Dendritic cell treated with granulocyte-macrophage colony-stimulating factor and Interleukin-4, amounts not matched to agents 40 ng/mL and 50 ng/mL, for 4 days (primary cell): ENCODE measurements at regions not wholly inside any gene's neighbourhood (a gene's known extent, or its start where the extent isn't known, plus 50 kb on each side); places are given as distances from the start of the nearest gene placed in this dataset.

Experiments
- H3K27ac Mint-ChIP-seq: one replicate; pipeline ENCODE4 v1.8.0; 2022; ENCODE audit warnings: mild to moderate bottlenecking, mixed read lengths
- H3K27me3 Mint-ChIP-seq: one replicate; pipeline ENCODE4 v1.8.0; 2022; ENCODE audit warnings: mild to moderate bottlenecking, mixed read lengths
- H3K36me3 Mint-ChIP-seq: one replicate; pipeline ENCODE4 v1.8.0; 2022; ENCODE audit warnings: low read depth, mixed read lengths
- H3K4me1 Mint-ChIP-seq: one replicate; pipeline ENCODE4 v1.8.0; 2022; ENCODE audit warnings: low read depth, mixed read lengths
- H3K4me3 Mint-ChIP-seq: one replicate; pipeline ENCODE4 v1.8.0; 2022; ENCODE audit warnings: mild to moderate bottlenecking, moderate library complexity, mixed read lengths
- H3K9me3 Mint-ChIP-seq: one replicate; pipeline ENCODE4 v1.8.0; 2022; ENCODE audit warnings: mixed read lengths
- intact Hi-C: fragments of 100-400 bp; cut with micrococcal nuclease; formaldehyde crosslinking; loops from one replicate; pipeline ENCODE4 v1.15.0; 2022

GRCh38 chr9:115969096-115969495 lies 184.5 kb upstream of the PAPPA start:
- H3K27ac Mint-ChIP-seq, result no peak overlapping the region
- no peaks in the 10 kb centered on the region for H3K36me3 Mint-ChIP-seq
- intact Hi-C loops, result no loop called here
- H3K27me3 Mint-ChIP-seq, result no peaks in the 10 kb centered on the region
- no peak overlapping the region for H3K4me3 Mint-ChIP-seq
- no peaks in the 10 kb centered on the region for H3K4me1 Mint-ChIP-seq
- no peaks in the 10 kb centered on the region for H3K9me3 Mint-ChIP-seq

GRCh38 chr9:115972362-115972761 lies 181.2 kb upstream of the PAPPA start:
- Mint-ChIP-seq H3K9me3 (peaks cover 10% of the 10 kb centered on the region), H3K4me1 (no peaks in the 10 kb centered on the region), H3K27ac (no peak overlapping the region), H3K27me3 (no peaks in the 10 kb centered on the region), H3K4me3 (no peak overlapping the region), H3K36me3 (no peaks in the 10 kb centered on the region)
- intact Hi-C loops, result no loop called here

DNA sequence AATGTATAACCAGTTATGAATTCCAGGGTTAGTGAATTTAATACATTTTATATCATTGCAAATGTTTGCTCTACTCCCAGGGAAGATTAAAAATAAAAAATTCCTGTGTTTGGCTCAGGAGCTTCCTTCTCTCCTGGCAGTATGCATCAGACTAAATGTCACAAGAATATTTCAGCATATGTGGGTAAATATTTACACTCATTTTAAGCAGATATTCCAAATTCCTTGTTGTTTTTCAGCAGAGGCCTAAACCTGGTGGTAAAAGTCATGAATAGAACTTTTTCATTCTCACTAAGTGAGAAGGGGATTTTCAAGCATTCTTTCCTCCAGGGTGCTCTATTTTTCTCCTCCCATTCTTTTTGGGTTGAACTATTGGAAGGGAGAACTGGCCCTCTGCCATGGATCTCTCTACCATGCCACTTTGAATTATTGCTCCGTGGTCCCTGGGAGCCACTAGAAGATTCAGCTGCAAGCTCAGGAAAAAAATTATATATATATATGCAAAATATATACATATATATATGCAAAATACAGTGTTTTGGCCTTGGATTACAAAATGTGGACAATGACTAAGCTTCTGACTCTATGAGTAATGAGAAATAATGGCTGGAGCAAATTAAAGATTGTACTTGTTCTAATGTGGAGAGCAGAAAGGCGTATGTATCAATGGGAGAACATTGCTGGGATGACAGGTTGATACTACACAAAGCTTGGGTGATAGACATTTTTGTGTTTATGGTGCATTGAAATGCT lies 180.6 kb upstream of the PAPPA start:
- Mint-ChIP-seq H3K4me3 (no peak overlapping the region), H3K9me3 (peaks cover 10% of the 10 kb centered on the region), H3K27me3 (no peaks in the 10 kb centered on the region), H3K27ac (no peak overlapping the region), H3K36me3 (no peaks in the 10 kb centered on the region), H3K4me1 (no peaks in the 10 kb centered on the region)
- intact Hi-C loops, result no loop called here

GRCh38 chr9:115976781-115977180 lies 176.8 kb upstream of the PAPPA start:
- H3K36me3 Mint-ChIP-seq, result no peaks in the 10 kb centered on the region
- H3K4me3 Mint-ChIP-seq, result no peak overlapping the region
- H3K4me1 Mint-ChIP-seq, result no peaks in the 10 kb centered on the region
- H3K27ac Mint-ChIP-seq, result no peak overlapping the region
- intact Hi-C loops, result no loop called here
- no peaks in the 10 kb centered on the region for H3K27me3 Mint-ChIP-seq
- peaks cover 10% of the 10 kb centered on the region for H3K9me3 Mint-ChIP-seq

- no peak overlapping the region for H3K4me3 Mint-ChIP-seq
Observed at GRCh38 chr9:115978091-115978490, 175.5 kb upstream of the PAPPA start.

DNA sequence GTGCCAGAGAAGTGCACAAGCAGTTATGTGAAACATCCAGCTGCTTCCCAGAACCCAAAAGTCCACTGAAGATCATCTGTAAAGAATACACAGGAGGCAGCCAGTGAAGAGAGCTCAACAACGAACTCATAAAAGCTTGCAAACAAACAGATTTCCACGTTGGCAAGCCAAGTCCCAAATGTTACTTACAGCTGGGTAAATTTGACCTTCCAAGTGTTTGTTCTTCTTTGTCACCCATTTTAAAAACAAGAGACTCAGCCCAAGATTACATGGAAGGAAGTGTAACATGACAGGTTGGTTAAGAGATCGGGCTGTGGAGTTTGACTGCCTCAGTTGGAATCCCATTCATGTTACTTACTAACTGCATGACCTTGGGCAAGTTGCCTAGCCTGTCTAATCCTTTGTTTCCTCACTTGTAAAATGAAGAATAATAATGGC lies 174.9 kb upstream of the PAPPA start:
- Mint-ChIP-seq H3K27me3 (no peaks in the 10 kb centered on the region), H3K9me3 (peaks cover 10% of the 10 kb centered on the region), H3K4me1 (no peaks in the 10 kb centered on the region), H3K27ac (no peak overlapping the region), H3K36me3 (no peaks in the 10 kb centered on the region), H3K4me3 (no peak overlapping the region)
- intact Hi-C loops, result no loop called here

More at GRCh38 chr9:115978091-115978490, 175.5 kb upstream of the PAPPA start:
- intact Hi-C loops, result no loop called here
- H3K27ac Mint-ChIP-seq, result no peak overlapping the region
- H3K4me1 Mint-ChIP-seq, result no peaks in the 10 kb centered on the region
- peaks cover 10% of the 10 kb centered on the region for H3K9me3 Mint-ChIP-seq
- H3K36me3 Mint-ChIP-seq, result no peaks in the 10 kb centered on the region
- H3K27me3 Mint-ChIP-seq, result no peaks in the 10 kb centered on the region

DNA sequence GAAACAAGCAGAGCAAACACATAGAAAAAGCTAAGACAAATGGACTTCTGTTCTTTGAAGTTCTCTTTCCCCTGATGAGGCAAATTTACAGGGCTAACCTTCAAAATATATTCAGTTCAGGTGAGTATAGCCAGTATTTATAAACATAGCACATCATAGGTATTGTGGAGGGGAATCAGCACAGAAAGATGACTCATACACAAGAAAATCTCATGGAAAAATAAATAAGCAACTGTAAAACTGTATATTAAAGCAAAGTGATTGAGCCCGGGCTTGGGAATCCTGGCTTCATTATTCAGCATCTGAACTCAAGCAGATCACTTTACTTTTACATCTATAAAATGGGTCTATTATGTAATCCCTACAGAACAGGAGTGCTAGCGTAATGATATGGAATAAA lies 173.5 kb upstream of the PAPPA start:
- H3K36me3 Mint-ChIP-seq, result no peaks in the 10 kb centered on the region
- no peak overlapping the region for H3K4me3 Mint-ChIP-seq
- no peaks in the 10 kb centered on the region for H3K4me1 Mint-ChIP-seq
- no peaks in the 10 kb centered on the region for H3K27me3 Mint-ChIP-seq
- intact Hi-C loops, result no loop called here
- peaks cover 16% of the 10 kb centered on the region for H3K9me3 Mint-ChIP-seq
- no peak overlapping the region for H3K27ac Mint-ChIP-seq

DNA sequence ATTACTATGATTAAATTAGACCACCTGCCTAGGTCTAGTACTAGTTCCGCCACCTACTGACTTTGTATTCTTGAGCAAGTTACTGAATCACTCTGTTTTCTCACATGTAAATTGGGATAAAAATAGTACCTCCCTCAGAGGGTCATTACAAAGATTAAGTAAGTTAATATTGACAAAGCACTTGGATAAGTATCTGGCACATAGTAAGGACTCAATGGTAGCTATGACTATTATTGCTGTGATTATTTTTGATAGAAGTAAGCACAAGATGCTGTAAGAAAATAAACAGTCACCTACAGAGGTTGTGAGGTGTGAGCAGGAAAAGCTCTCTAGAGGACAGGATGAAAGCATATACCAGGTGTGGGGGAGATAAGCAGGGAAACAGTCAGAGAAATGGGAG lies 173.1 kb upstream of the PAPPA start:
- Mint-ChIP-seq H3K9me3 (peaks cover 15% of the 10 kb centered on the region), H3K36me3 (no peaks in the 10 kb centered on the region), H3K4me1 (no peaks in the 10 kb centered on the region), H3K4me3 (no peak overlapping the region), H3K27me3 (no peaks in the 10 kb centered on the region), H3K27ac (no peak overlapping the region)
- intact Hi-C loops, result no loop called here

DNA sequence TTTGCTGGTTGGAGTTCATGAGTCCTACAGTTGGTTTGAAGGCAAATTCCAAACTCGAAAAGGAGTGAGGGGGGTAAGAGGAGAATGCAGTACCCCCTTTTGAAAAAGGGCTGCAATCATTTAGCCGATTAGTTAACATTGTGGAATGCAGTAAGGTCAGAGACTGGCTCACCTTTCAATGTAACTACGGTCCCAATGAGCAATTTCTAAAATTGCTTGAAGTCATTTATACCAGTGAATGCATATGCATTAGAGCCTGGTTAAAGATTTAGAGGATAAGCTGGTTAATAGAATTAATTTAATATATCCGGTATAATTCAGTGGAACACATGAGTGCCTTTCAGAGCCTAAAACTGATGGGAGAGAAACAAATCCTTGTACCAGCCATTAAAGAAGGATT lies 172.6 kb upstream of the PAPPA start:
- intact Hi-C loops, result no loop called here
- H3K27me3 Mint-ChIP-seq, result no peaks in the 10 kb centered on the region
- H3K9me3 Mint-ChIP-seq, result peaks cover 10% of the 10 kb centered on the region

GRCh38 chr9:115983366-115983765 lies 170.2 kb upstream of the PAPPA start:
- H3K4me1 Mint-ChIP-seq, result no peaks in the 10 kb centered on the region
- no peaks in the 10 kb centered on the region for H3K36me3 Mint-ChIP-seq

More for the DNA sequence above, 172.6 kb upstream of the PAPPA start:
- H3K36me3 Mint-ChIP-seq, result no peaks in the 10 kb centered on the region
- H3K4me3 Mint-ChIP-seq, result no peak overlapping the region
- H3K27ac Mint-ChIP-seq, result no peak overlapping the region
- no peaks in the 10 kb centered on the region for H3K4me1 Mint-ChIP-seq

DNA sequence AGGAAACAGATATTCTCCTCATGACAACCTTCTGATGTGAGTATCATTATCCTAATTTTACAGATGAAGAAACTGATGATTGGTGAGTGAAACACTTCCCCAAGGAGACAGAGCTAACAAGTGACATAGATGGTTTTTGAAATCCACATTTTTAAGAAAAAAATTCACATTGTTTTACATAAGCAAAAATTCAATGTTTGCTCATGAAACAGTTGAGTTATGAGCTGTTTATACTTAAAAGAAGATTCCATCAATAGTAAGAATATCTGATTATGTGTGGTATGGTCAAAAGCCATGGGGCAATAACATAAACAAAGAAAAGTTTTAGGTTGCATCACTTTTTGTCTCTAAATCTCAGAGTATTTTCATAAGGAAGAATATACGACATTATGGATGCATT lies 167.9 kb upstream of the PAPPA start:
- H3K4me3 Mint-ChIP-seq, result no peak overlapping the region
- no peaks in the 10 kb centered on the region for H3K27me3 Mint-ChIP-seq
- peaks cover 9% of the 10 kb centered on the region for H3K9me3 Mint-ChIP-seq
- H3K27ac Mint-ChIP-seq, result no peak overlapping the region
- intact Hi-C loops, result no loop called here
- H3K4me1 Mint-ChIP-seq, result no peaks in the 10 kb centered on the region
- H3K36me3 Mint-ChIP-seq, result no peaks in the 10 kb centered on the region

More at GRCh38 chr9:115983366-115983765, 170.2 kb upstream of the PAPPA start:
- Mint-ChIP-seq H3K4me3 (no peak overlapping the region), H3K9me3 (peaks cover 9% of the 10 kb centered on the region), H3K27ac (no peak overlapping the region), H3K27me3 (no peaks in the 10 kb centered on the region)
- intact Hi-C loops, result no loop called here

DNA sequence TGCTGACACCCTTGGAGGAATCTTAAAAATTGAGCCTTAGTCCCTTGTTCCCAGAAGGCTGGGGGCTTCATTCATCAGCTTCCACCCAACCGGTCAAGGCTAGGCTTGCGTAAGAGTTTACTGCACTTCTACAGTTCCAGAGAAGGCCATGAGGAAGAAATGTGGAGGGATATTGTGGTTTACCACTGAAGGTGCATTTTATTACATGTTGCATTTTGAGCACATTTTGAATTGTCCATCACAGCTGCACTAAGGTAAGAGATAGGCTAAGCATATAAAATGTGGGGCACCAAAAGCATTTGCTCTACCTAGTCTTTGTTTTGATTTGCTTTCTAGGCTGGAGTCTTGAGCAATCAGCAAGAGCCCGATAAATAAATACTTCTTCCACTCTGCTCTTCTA lies 167.1 kb upstream of the PAPPA start:
- Mint-ChIP-seq H3K27me3 (no peaks in the 10 kb centered on the region), H3K9me3 (peaks cover 9% of the 10 kb centered on the region), H3K4me3 (no peak overlapping the region)

GRCh38 chr9:115988701-115989100 lies 164.9 kb upstream of the PAPPA start:
- Mint-ChIP-seq H3K9me3 (peaks cover 9% of the 10 kb centered on the region), H3K4me1 (no peaks in the 10 kb centered on the region), H3K36me3 (no peaks in the 10 kb centered on the region), H3K27ac (no peak overlapping the region), H3K4me3 (no peak overlapping the region), H3K27me3 (no peaks in the 10 kb centered on the region)
- intact Hi-C loops, result no loop called here

More for the DNA sequence above, 167.1 kb upstream of the PAPPA start:
- intact Hi-C loops, result no loop called here
- Mint-ChIP-seq H3K4me1 (no peaks in the 10 kb centered on the region), H3K36me3 (no peaks in the 10 kb centered on the region), H3K27ac (no peak overlapping the region)

GRCh38 chr9:115989831-115990230 lies 163.8 kb upstream of the PAPPA start:
- Mint-ChIP-seq H3K36me3 (no peaks in the 10 kb centered on the region), H3K4me3 (no peak overlapping the region), H3K27ac (no peak overlapping the region), H3K27me3 (no peaks in the 10 kb centered on the region), H3K4me1 (no peaks in the 10 kb centered on the region), H3K9me3 (peaks cover 4% of the 10 kb centered on the region)
- intact Hi-C loops, result no loop called here

GRCh38 chr9:115992834-115993233 lies 160.8 kb upstream of the PAPPA start:
- no peaks in the 10 kb centered on the region for H3K36me3 Mint-ChIP-seq
- intact Hi-C loops, result no loop called here
- no peak overlapping the region for H3K27ac Mint-ChIP-seq
- no peaks in the 10 kb centered on the region for H3K27me3 Mint-ChIP-seq
- no peak overlapping the region for H3K4me3 Mint-ChIP-seq
- no peaks in the 10 kb centered on the region for H3K4me1 Mint-ChIP-seq
- H3K9me3 Mint-ChIP-seq, result no peaks in the 10 kb centered on the region
